HFF-Myc (cell line): ENCODE measurements at regions not wholly inside any gene's neighbourhood (a gene's known extent, or its start where the extent isn't known, plus 50 kb on each side); places are given as distances from the start of the nearest gene placed in this dataset.

Experiments used
- DNase-seq: peaks from one replicate; pipeline ENCODE4 v3.0.0-alpha.2; 2011; ENCODE audit warnings: low read depth; ENCODE audit errors: extremely low read depth
- H3K4me3 ChIP-seq: replicated peaks from 2 replicates; pipeline ENCODE4 v1.5.1; 2011; ENCODE audit warnings: low read depth, mild to moderate bottlenecking, control low read depth, low read length
- TF ChIP-seq, protein P1 (sequence below): IDR thresholded peaks from 2 replicates; pipeline ENCODE4 v1.5.1; 2012; ENCODE audit warnings: mild to moderate bottlenecking, low read depth, low read length, control low read depth; ENCODE audit errors: missing control alignments

DNA sequence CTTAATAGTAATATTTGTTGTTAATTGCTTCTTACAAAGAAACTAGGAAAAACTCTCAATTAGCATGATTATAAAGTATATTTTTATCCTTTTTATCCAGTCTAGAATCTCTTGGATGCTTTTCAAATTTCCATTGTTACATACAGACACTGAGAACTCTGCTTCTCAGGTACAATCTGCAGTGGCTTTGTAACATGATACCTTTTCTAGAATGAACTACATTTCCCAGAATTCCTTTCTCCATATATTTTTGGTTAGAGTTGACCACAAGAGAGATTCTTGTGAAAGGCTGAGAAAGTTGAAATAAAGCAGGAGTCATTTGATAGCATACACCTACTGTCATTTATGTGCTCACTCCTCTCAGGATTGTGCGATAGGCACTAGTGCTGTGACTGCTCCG, 148.6 kb downstream of the SLITRK6 start:
- H3K4me3 ChIP-seq: no peak overlapping the region
- no peak for DNase-seq
- TF ChIP-seq, protein P1, sequence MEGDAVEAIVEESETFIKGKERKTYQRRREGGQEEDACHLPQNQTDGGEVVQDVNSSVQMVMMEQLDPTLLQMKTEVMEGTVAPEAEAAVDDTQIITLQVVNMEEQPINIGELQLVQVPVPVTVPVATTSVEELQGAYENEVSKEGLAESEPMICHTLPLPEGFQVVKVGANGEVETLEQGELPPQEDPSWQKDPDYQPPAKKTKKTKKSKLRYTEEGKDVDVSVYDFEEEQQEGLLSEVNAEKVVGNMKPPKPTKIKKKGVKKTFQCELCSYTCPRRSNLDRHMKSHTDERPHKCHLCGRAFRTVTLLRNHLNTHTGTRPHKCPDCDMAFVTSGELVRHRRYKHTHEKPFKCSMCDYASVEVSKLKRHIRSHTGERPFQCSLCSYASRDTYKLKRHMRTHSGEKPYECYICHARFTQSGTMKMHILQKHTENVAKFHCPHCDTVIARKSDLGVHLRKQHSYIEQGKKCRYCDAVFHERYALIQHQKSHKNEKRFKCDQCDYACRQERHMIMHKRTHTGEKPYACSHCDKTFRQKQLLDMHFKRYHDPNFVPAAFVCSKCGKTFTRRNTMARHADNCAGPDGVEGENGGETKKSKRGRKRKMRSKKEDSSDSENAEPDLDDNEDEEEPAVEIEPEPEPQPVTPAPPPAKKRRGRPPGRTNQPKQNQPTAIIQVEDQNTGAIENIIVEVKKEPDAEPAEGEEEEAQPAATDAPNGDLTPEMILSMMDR: no peak

DNA sequence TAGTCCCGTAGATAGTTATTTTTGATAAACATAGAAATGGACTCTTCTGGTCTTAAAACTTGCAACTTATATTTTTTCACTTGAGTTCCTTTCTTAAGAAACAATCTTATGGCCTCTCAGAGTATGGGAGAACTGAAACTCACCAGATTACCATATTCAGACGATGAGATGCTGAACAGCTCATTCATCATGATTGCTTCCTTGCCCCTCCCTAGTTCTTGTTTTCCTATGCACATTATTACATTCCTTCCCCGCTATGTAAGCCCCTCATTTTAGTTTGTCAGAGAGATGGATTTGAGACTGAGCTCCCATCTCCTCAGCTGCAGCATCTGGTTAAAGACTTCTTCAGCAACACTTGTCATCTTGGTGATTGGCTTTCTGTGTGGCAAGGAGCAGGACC, 158.5 kb downstream of the SLITRK6 start:
- no peak overlapping the region for H3K4me3 ChIP-seq
- no peak for DNase-seq
- TF ChIP-seq, protein P1: no peak

DNA sequence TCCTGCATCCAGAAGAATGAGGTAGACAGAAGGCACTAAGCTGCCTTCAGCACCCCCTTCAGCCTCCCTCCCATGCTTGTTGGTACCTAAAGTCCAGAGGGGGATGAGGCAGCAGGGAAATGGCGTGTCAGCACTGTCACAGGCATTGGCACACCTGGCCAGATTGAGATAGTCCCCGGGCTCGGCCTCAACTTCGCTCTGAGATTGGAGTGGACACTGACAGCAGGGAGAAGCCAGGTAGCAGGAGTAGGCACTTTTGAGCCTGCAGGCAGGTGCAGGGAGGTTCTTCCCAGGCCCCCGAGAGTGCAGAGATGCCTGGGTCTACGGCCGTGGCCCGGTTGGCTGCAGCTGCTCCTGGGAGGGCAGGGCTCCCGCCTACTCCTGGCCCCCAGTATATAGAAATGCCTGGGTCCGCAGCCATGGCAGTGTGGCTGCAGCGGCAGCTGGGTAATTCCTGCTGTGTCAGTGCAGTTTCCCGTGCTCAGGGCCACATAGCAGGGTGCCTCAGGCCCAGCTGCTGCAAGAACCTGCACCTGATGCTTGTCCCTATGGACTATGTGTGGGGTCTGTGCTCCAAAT, 160.3 kb downstream of the SLITRK6 start:
- H3K4me3 ChIP-seq: no peak overlapping the region

DNA sequence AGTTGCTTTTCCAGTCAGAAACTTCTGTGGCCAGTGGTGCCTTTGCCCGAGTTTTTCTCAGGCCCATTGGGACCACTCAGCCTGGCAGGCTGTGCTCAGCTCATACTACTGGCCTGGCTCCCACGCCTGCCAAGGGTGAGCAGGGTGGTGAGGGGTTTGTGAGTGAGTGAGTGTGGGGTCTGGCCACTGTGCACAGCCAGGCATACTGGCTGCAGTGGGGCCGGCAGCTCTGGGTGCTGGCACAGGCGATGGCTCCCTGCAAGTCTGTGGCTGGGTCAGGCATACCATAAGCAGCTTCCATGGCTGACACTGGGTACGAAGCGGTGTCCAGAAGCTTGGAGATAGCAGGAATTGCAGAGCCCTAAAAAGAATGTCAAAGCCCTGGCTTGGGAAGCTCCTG, 161.0 kb downstream of the SLITRK6 start:
- no peak for DNase-seq
- TF ChIP-seq, protein P1: no peak

More for the DNA sequence above, 160.3 kb downstream of the SLITRK6 start:
- no peak for DNase-seq
- TF ChIP-seq, protein P1: no peak

DNA sequence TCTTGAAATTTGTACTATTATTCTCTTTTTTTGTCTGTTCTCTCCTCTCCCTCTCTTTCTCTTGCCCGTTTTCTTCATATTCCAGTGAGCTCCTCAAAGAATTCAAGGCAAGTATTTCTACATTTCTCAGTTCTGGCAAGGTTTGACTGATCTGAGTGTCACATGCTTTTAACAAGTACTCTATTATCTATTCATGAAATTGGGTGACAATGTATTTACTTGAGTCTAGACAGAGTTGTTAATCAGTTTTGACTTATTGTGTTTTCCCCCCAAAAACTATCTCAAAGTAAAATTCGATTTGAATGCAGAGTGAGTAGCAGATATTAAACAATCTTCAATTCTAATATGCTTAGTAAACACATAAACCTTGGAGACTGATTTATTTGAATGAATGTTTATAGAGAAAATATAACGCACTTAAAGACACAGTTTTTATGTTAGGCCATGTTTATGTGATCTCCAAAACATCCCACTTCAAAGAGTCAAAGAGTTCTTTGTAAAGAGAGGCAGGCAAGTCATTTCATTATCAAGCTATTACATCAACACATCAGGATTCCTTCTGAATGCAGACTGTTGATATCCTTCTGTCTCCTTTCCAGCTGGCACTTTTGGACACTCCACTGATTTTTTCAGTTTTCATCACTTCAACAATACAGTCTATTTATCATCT, 166.6 kb downstream of the SLITRK6 start:
- TF ChIP-seq, protein P1: no peak
- no peak overlapping the region for H3K4me3 ChIP-seq
- no peak for DNase-seq

More for the DNA sequence above, 161.0 kb downstream of the SLITRK6 start:
- H3K4me3 ChIP-seq: no peak overlapping the region

DNA sequence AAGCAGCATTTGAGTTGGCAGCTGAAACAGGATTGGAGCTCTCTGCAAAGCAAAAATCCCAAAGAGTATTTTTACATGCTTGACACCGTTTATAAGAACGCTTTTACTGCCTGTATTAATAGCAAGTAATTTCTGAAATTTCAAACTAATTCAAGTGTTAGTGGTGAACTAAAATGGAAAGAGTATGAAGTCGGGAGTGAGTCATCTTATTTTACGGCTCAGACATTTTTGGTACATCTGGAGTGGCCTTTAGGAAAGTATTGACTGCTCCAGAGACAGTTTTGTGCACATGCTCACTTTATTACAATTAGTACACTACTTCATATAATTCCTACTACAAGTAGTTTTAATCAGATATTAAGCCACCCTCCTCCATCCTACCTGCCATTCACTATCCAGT, 167.4 kb downstream of the SLITRK6 start:
- no peak overlapping the region for H3K4me3 ChIP-seq
- DNase-seq: peak; percentile 35
- TF ChIP-seq, protein P1: no peak

DNA sequence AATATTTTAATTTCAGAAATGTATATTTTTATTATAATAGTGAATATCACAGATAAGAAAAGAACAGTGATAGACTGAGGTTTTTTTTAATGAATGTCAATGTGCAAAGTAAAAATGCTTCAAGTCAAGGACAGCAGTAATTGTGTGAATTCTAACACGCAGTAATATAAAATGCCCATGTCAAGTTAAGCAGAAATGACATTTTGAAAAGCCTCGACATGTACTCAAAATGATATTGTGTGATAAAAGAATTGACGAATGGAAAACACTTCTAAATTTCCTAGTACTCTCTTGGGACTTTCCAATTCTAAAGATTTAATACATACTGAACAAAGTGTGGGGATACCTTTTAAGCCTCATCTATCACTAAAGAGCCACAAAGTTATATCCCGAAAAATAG, 172.6 kb downstream of the SLITRK6 start:
- no peak for DNase-seq
- no peak overlapping the region for H3K4me3 ChIP-seq
- TF ChIP-seq, protein P1: no peak
